CD4-positive, alpha-beta T cell treated with Interleukin-15 for 4 hours (primary cell): ENCODE measurements at regions not wholly inside any gene's neighbourhood (a gene's known extent, or its start where the extent isn't known, plus 50 kb on each side); places are given as distances from the start of the nearest gene placed in this dataset.

Experiments
- DNase-seq: peaks from one replicate; pipeline ENCODE4 v3.0.0-alpha.2; 2020; ENCODE audit warnings: low spot score

DNA sequence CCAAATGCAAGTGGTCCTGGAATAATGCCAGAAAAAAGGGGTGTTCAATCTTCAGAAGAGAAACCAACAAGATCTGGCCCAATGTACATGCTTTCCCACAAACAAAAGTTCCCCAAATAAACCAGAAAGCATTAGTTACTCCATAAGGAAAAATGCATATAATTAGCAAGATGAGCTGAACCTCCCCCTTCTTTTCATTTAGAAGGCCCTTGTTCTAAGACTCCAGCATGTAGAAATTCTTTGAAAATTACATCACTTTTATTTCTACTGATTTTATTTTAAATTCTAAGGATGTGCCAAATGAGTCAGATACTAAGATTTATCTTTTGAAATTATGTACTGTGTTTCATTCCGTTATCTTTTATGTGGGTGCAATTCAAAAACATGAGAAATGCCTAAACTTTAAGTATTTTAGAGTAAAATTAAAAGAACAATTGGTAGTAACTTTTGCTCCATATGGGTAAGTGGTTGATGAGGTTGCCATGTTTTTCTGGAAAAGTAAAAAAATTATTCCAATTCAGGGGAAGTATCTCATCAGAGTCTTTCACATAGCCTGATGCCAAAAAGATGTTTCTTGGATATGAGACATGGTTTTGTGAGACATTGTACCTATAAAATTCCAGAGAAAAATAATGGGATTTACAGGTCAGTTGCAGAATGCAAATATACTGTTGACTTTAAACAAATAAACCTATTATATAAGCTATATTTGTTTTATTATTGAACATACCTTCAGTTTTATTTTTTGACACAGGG lies 106.5 kb upstream of the CCDC112 start:
- DNase-seq, result no peak

DNA sequence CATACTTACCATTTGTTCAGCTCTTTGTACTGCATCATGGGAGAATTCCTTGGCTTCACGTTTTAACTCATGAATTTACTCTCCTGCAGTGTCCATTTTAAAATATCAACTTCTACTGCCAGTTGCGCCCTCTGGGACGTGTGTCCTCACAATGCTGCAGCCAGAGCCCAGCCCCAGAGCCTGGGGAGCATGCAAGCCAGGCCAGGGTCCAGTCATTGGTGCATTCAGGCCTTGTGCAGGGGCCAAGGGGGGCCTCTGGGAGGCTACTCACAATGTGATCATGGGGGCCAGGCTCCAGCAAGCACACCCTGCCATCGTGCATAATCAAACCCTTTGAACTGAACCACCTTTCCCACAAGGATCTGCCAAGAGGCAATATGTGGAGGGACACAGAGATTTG lies 105.6 kb upstream of the CCDC112 start:
- DNase-seq, result no peak

DNA sequence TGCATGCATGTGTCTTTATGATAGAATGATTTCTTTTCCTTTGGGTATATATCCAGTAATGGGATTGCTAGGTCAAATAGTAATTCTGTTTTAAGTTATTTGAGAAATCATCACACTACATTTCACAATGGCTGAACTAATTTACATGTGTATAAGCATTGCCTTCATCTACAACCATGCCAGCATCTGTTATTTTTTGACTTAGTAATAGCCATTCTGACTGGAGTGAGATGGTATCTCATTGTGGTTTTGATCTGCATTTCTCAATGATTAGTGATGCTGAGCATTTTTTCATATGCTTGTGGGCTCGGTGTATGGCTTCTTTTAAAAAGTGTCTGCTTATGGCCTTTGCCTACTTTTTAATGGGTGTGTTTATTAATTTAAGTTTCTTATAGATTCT lies 102.3 kb upstream of the CCDC112 start:
- DNase-seq, result no peak

DNA sequence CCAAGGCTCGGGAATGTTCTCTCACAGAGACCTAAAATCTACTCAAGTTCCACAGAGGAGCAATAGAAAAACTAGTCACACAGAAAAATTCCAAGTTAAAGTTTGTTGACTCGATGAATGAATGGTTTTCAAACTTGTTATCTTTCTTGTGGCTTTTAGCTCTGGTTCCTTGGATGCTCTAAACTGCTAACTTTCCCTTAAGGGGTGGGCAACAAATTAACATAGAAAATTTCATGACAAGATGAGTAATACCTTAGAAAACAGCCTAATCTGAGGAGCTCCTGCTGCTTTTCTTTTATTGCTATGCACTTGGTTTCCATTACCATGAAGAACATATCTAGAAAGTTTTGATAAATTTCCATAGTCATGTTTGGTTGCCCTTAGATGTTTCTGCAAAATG lies 100.2 kb upstream of the CCDC112 start:
- DNase-seq, result no peak

DNA sequence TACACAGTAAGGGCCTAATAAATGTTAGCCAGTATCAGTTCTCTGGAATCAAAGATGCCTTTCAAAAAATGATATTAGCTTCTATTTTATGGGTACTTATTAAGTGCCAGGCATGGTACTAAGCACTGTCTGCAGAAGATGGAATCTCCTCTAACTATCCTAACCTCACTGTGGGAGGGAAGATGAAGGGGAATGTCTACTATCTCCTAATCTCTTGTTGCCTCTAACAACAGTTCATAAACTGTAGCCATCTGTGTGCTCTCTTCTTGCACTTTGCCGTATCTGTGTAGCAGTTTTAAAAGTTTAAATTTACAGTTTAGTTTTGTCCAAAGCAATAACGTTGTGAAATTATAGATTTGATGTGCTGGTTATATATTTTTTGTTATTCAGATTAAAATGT lies 99.6 kb upstream of the CCDC112 start:
- no peak for DNase-seq

DNA sequence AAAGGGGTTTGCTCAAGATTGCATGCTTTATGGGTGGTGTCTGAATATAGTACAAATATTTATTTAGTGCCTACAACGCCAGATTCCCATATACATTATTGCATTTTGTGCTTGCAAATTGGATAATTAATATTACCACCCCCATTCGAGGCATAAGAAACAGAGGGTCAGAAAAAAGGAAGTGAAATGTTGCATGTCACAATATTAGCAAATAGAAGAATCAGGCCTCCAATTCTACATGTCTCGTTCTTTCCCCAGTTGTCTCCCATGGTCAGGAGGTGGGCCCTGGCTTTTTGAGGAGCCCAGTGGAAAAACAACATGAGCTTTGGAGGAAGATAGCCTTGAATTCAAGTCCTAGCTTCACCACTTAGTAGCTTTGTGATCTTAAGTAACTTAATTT lies 98.1 kb upstream of the CCDC112 start:
- no peak for DNase-seq

DNA sequence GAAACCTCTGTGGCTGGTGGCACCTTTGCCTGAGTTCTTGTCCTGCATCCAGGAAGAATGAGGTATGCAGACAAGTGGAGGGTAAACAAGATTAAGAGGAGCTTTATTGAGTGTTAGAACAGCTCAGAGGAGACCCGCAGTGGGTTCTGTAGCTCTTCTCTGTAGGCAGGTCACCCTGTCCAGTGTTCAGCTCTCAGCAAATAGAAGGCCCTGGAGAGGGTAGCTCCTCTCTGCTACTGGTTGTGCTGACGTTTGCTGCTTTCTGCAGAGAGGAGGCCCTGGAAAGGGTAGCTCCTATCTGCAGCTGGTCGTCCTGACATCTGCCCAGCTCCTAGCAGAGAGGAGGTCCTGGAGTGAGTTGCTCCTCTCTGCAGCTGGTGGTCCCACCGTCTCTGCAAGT lies 96.8 kb upstream of the CCDC112 start:
- DNase-seq, result no peak

DNA sequence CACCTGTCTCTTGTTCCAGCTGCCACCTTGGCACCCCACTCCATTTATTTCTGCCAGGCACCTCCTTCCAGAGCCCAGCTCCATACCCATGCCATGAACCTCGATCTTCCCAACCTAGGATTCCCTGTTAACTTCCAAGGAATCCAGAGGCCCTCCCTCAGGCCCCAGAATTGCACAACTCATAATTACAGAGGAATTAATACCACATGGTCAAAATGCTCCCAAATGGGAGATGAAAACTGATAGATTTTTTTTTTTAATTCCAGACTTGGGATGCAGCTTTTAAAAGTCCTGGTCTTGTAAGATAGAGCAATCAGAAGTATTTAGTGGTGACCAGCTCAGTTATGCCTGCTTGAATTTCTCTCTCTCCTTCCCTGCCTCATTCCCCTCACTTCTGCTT lies 96.2 kb upstream of the CCDC112 start:
- DNase-seq, result no peak

DNA sequence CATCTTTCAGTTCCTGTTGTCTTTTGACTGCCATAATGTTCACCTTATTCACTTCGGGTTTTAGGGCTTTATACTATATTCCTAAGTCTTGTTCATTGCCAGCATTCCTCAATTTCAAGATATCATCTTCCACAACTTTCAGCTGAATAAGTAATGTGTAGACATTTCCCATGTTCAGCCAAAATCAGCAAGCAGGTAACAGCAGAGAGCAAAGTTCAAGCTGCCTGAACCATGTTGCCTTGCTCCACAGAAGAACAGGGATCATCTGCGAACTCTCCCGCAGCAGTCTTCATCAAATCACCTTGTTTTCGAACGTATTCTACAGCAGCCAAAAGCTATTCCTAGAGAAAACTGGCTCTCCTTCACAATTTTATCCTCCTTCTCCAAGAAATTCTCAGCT lies 95.3 kb upstream of the CCDC112 start:
- no peak for DNase-seq

DNA sequence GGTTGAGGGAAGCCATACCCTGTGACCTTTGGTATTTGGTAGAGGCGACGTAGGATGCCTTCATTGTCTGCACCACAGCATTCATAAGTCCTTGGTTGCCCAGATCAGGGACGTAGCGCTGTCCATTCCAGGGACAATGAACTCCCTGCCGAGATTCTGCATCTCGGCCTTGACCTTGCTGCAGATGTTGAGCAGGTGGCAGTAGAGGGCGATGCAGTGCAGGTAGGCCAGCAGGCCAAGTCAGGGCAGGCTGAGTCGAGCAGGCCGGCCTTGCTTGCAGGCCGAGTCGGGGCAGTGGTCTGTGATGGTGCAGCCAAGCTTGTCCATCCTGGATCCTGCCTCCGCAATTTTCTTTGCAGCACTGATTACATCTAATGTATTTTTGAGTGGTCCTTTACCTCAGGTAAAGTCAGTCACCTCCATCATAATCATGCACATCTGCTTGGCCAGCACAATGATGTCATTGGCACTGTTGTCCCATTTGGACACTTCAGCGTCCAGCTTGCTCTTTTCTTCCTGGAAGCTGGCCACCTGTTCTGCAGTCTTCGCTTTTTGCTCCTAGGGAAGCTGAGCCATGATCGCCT lies 93.4 kb upstream of the CCDC112 start:
- DNase-seq, result no peak

DNA sequence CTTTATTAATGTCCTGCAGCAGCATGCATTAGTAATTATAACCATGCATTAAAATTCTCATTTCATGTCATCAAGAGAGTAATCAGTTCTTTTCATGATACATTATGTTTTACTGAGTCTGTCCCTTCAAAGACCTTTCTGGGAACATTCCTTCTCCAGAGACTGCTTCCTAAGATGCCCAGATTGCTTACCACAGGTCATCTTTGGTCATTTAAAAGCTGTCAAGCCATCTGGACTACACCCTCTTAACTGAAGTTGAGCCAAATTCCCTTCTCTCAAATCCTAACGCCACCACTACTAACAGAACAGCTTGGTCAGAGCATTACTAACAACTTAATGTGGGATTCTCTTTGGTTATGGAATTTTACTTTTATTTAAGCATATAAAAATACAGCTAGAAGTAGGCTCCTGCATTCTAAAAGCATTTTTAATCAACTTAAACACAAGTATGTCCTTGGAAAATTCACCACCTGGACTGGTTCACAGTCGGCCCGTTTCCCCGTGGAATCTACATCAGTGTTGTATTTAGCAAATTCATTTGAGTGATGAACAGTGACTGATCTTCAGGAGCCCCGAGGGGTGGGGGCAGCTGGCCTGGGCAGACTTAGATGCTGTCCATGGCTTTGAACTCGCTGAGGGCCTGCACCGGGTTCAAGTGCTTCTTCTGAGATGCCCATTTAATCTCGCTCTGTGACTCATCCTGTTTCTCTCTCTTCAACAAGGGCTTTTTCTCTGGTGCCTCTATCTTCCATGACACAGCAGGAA lies 92.8 kb upstream of the CCDC112 start:
- DNase-seq, result no peak

DNA sequence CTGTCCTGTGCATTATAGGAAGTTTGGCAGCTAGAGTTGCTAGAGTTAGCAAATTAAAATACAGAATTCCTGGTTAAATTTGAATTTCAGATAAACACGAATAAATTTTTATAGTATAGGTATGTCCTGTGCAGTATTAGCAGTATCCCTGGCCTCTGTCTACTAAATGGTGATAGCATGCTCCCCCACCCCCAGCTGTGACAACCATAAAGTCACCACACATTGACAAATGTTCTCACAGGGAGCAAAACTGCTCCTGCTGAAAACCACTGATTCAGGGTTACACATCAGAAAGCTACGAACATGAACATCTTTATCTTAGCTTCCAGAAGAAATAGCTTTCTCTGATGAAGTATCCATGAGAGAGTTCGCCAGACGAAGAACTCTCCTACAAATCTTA lies 91.8 kb upstream of the CCDC112 start:
- no peak for DNase-seq

DNA sequence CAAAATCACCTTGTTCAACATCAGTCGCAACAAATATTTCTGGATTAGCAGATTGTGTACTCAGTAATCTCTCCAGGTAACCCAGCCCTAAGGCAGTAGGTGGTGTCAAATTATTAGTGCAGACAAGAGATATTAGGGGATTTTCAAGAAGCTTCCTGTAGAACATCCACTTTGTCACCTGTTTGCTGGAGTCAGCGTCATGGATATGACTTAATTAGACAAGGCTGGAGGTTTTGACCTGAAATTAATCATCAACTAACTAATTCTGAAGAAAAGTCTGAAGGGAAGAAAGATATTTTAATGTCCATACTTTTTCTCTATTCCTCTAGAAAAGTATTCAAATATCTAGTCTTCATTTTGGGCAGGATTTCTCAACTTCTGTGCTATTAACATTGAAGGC lies 91.4 kb upstream of the CCDC112 start:
- no peak for DNase-seq

DNA sequence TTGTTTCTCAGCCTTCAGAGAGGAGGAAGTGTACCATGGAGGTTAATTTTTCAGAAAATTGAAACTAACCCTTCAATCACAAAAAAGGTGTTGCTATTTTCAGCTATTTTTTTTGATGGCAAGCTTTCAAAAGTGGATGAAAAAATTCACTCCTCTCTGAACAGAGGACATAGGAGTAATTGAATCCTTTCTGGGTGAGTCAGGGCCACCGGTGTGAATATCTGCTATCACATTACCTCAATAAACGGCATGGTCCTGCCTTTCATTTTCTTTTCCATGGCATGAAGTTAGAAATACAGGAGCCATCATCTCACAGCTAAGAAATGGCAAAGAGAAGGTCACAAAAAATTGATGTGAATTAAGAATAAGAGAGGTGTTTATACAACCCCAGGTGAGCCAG lies 90.2 kb upstream of the CCDC112 start:
- DNase-seq, result no peak

DNA sequence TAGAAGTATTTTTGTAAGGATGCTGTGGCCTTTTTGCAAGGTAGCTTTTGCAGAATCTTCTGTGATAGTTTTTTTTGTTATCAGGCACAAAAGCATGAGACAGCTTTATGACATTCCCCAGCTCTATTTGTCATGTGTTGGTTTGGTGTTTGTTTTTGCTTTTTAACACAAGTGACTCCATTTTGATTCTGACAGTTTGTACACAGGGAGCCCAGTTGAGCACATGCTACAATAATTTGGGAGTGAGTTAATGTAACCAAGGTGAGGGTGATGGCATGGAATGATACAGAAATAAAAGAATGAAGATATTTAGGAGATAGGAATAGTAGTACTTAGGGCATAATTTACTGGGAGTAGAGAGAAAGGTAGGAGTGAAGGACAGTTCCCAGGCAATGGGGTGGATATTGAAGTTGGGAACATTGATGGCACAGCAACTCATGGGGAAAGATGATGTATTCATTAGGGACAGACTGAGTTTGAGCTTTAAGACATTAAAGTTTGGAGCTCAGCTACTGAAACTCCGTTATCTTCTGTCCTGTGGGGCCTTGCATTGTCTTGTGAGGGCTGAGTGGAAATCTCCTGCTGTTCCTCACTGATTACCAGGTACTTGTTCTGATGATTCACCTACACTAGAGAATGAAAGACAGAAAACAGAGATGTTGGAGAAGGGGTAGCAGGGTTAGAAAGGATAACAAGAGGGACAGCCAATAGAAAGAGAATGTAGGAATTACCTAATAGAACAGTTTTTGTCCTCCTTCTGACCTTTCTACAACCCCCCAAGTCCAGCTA lies 88.3 kb upstream of the CCDC112 start:
- no peak for DNase-seq

DNA sequence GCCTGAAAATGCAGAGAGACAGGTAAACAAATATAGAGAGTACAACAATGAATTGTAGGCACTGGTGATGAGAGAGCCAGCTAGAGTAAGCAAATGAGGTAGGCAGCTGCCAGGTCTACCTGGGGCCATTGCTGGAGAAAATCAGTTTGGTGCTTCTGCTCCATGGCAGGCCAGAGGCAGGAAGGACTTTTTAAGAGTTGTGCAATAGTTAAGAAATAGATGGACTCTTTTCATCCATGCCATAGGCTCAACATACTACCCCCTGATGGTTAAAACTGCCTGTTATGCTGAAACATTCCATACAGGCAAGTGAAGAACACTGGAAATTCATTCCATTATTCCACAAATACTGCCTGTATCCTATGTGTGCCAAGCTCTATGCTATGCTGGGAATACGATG lies 86.5 kb upstream of the CCDC112 start:
- DNase-seq, result no peak

DNA sequence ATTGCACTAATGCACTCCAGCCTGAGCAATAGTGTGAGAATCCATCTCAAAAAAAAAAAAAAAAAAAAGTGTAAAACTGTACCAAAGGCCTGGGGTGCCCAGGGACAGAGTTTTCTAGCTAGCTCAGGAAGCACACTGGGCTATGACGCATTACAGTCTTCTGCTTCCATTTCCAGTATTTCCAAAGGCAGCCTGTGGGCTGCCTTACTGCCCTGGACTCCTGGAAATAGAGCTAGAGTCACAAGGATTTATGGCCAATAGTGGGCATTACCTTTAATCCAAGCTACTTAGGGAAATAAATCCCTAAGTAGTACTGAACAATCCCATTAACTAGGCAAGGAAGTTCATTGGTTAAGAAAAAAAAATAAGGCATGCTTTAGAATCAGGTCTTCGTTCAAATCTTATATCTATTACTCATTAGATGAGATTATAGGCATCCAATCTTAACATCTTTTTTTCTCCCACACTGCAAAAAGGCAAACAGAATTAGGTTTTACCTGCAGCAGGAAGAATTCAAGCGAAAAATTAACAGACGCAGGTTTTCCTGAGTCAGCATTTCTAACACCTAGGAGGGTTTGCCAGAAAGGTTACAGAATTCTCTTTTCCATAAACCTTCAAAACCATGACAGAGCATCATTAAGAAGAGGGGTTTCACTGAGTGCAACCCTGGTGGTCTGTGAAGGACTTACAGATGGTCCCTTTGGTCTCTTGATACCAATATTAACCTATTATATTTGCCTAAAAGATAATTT lies 85.6 kb upstream of the CCDC112 start:
- no peak for DNase-seq

DNA sequence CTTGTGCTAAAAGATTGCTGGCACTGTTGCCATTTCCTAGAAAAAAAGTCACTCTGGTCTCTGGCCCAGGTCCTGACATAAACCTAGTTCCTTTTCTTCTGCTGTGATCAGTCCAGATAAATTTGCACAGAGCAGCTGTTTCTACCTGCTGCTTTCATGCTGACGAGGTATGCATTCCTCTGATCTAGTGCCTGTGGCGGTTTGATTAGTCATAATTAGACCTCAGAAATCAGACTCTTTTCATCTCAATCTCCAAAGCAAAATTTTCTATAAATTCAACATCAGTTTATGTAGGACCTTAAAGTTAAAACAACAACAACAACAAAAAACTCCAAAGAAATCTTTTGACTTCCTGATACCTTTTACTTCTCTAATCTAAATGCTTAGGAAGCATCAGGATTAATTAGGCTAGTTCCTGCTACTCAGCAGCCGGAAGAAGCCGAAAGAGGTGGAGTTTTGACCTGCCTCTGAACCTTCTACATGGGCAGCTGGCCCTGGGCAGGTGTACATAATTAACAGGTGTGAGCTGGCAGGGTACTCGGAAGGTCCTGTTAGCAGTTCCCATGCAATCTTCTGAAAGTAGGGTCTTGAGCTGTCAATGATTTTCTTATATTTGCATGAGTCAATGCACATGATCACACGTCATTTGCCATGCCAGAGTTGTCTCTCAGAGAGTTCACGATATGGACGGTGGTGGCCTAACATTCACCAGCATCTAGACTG lies 83.3 kb upstream of the CCDC112 start:
- DNase-seq, result peak; percentile 16

DNA sequence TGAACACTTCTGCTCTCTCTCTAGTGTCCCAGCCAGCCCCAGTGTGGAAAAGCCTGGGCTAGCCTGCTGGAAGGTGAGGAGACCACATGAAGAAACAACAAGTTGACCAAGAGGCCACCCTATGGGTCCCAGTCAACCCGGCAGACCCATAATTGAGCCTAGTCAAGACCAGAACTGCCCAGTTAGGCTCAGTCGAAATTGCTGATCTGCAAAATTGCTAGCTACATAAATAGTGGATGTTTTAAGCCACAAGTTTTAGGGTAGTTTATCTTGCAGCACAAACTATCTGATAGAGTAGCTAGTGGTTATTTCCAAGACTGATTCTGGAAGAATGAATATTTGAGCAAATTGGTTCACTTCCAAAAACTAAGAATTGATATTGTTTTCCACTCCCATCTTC lies 82.3 kb upstream of the CCDC112 start:
- no peak for DNase-seq

DNA sequence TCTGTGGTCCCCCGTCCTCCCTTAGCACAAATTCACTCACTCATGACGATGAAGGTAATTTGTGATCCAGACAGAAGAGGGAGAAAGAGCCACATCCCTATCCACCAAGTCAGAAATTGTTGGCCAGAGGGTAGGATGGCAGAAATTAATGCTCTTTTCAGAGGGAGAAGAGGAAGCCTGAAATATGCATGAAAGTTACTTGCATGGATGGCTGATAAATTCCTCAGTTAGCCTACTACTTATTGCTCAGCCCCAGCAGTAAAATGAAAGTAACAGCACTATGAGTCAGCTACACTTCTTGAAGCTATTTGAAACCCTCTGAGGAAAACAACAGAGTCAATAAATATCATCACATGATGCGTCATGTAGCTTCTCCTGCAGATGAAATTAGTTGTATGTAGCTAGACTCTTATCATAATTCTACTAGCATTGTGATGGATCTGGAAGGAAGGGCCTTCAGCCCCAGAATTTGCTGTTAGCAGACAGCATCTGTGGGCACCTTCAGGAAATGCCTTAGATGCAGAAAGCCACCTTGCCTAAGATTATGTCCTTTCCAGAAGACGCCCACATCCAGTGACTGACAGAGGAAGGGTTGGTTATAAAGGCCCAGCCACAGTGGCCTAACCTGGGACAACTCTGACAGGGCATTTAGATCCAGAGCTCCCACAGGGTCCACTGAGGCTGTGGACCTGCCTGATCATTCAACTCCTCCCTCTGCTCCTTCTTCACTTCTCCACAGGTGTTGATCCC lies 81.2 kb upstream of the CCDC112 start:
- no peak for DNase-seq

DNA sequence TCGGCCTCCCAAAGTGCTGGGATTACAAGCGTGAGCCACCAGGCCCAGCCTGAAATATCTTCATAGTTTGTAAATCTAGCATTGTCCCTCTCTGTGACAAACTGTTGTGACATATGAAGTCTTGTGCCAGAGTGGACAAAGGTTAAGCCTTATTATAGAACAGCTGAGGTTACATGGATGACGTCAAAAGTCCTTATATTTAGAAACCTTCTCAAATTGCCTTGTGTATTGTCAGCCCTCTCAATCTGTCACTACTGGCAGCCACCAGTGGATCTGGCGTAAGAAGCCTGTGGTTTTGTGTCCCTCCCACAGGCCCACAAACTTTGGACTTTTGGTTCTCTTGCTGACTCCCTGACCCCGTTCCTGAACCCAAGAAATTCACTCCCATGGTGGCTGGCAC lies 79.4 kb upstream of the CCDC112 start:
- DNase-seq, result no peak
